GM19438 (cell line): ENCODE measurements at regions not wholly inside any gene's neighbourhood (a gene's known extent, or its start where the extent isn't known, plus 50 kb on each side); places are given as distances from the start of the nearest gene placed in this dataset.

Experiments
- ATAC-seq: cut with Tn5 transposase; IDR thresholded peaks from one replicate; pipeline ENCODE4 v1.9.1; 2021; ENCODE audit warnings: low read depth; ENCODE audit not compliant: unreplicated experiment

- ATAC-seq = no peak
Observed at GRCh38 chr10:5305374-5305773, 59.4 kb upstream of the UCN3 start.

- no peak for ATAC-seq
Observed at GRCh38 chr10:5310914-5311313, 53.9 kb upstream of the UCN3 start.

- ATAC-seq = no peak
Observed at GRCh38 chr10:5311617-5312016, 53.1 kb upstream of the UCN3 start.

GRCh38 chr10:5314840-5315239 lies 49.9 kb upstream of the UCN3 start:
- ATAC-seq = no peak
